GM10248 (cell line): ENCODE measurements at regions not wholly inside any gene's neighbourhood (a gene's known extent, or its start where the extent isn't known, plus 50 kb on each side); places are given as distances from the start of the nearest gene placed in this dataset.

Experiments
- CTCF ChIA-PET: fragments of 300-600 bp; sonication (Branson Sonifier 250); formaldehyde crosslinking; extraction: SDS; loops from one replicate; lab custom pipeline; 2021; ENCODE audit warnings: antibody characterized with exemption; lab: Yijun Ruan, JAX
- POLR2A ChIA-PET: fragments of 350-650 bp; sonication (Branson Sonifier 250); formaldehyde crosslinking; extraction: SDS; loops from one replicate; lab custom pipeline; 2020; ENCODE audit warnings: antibody characterized with exemption; lab: Yijun Ruan, JAX
- DNase-seq: peaks from one replicate; pipeline ENCODE4 v3.0.0; 2012; ENCODE audit errors: extremely low spot score
- TF ChIP-seq, protein P1 (sequence below): IDR thresholded peaks from 2 replicates; pipeline ENCODE4 v1.5.1; 2012; ENCODE audit warnings: mild to moderate bottlenecking, low read depth; ENCODE audit errors: extremely low read depth, missing control alignments, control extremely low read depth

- ChIA-PET CTCF (no interaction called here), POLR2A (no interaction called here)
- DNase-seq: no peak
- TF ChIP-seq, protein P1, sequence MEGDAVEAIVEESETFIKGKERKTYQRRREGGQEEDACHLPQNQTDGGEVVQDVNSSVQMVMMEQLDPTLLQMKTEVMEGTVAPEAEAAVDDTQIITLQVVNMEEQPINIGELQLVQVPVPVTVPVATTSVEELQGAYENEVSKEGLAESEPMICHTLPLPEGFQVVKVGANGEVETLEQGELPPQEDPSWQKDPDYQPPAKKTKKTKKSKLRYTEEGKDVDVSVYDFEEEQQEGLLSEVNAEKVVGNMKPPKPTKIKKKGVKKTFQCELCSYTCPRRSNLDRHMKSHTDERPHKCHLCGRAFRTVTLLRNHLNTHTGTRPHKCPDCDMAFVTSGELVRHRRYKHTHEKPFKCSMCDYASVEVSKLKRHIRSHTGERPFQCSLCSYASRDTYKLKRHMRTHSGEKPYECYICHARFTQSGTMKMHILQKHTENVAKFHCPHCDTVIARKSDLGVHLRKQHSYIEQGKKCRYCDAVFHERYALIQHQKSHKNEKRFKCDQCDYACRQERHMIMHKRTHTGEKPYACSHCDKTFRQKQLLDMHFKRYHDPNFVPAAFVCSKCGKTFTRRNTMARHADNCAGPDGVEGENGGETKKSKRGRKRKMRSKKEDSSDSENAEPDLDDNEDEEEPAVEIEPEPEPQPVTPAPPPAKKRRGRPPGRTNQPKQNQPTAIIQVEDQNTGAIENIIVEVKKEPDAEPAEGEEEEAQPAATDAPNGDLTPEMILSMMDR: no peak
Measured at GRCh38 chr12:115528466-115528865, 749.0 kb downstream of the MED13L start.

GRCh38 chr12:115521771-115522409 lies 755.6 kb downstream of the MED13L start:
- CTCF ChIA-PET: no interaction called here
- DNase-seq: no peak
- POLR2A ChIA-PET: no interaction called here
- TF ChIP-seq, protein P1: no peak

GRCh38 chr12:115519887-115520286 lies 757.6 kb downstream of the MED13L start:
- TF ChIP-seq, protein P1: no peak
- no peak for DNase-seq
- ChIA-PET CTCF (interaction anchor here (0.8 to 1.7 kb wide), 2 partner anchors 13 to 17 kb away, joined by 3 to 4 read pairs; no protein-coding TSS in a partner anchor), POLR2A (no interaction called here)

DNA sequence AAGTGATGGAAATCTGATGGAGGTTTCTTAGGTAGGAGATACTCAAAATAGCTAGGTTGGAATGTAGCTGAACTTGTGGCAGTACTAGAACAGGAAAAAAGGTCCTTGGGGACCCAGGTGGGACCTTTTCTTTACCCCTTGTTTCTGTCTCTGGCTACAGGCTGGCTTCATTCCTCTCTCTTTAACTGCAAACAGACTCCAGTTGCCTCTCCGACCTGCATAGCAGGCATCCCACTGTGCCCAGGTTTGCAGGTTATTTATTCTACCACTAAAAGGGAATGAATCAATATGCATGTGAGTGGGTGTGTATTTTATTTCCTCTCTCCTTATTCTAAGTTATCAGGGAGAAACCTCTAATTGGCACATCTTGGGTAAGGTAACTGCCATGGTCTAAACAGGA lies 758.1 kb downstream of the MED13L start:
- TF ChIP-seq, protein P1: no peak
- CTCF ChIA-PET: interaction anchor here (0.8 to 1.7 kb wide), 2 partner anchors 13 to 16 kb away, joined by 3 to 4 read pairs; no protein-coding TSS in a partner anchor
- POLR2A ChIA-PET: no interaction called here
- no peak for DNase-seq

DNA sequence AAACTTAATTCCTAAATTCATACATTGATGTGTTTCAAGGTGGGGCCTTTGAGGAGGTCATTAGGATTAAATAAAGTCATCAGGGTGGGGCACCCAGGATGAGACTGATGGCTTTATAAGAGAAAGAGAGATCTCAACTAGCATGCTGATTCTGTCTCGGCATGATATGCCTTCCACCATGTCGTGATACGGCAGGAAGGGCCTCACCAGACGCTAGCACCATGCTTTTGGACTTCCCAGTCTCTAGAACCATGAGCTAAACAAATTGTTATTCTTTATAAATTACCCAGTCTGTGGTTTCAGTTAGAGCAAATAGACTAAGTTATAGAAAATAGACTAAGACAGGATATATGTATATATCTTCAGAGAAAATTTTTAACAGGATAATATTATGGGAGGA lies 759.6 kb downstream of the MED13L start:
- TF ChIP-seq, protein P1: no peak
- POLR2A ChIA-PET: no interaction called here
- no peak for DNase-seq
- CTCF ChIA-PET: no interaction called here

GRCh38 chr12:115511986-115512711 lies 765.3 kb downstream of the MED13L start:
- TF ChIP-seq, protein P1: no peak
- no peak for DNase-seq
- ChIA-PET POLR2A (no interaction called here), CTCF (interaction anchor here (1.4 kb wide), 1 partner anchor 11 kb away, joined by 4 read pairs; no protein-coding TSS in a partner anchor)
